ENCODE measurements at regions not wholly inside any gene's neighbourhood (a gene's known extent, or its start where the extent isn't known, plus 50 kb on each side); places are given as distances from the start of the nearest gene placed in this dataset.
A peak's percentile ranks its signal among the peaks of the same experiment; 100 is the strongest.

DNA sequence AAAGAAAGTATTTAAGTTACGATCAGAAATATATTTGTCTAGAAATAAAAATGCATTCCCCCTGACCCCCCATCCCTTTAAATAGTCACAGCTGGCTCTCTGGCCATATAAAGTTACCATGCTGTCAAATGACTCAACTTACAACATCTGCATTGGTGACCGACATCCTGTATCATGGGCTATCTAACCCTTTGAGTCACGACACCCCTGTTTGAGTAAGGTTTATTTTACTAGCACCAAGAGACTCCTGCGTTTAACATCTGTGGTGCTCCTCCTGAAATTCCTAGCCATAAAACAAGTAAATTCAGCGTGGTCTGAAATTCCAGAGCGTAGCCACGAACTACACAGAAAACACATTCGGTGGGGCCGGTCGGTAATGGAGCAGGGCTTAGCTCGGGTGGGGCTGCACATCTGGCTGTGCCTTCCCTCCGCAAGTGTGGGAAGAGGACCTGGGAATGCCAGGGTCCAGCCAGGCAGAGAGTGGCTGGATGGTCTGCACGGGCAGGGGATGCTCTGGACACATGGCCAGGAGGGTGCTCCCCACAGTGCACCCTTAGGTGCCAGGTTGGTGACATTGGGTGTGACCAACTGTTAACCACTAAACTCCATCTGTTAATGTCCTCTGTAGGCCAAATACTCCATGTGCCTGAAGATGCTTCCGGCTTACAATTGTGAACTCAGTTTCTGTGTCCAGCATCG is 53.0 kb upstream of the CLDN14 start:
- no peak for DNase-seq (ENCODE audit: low read depth)

DNA sequence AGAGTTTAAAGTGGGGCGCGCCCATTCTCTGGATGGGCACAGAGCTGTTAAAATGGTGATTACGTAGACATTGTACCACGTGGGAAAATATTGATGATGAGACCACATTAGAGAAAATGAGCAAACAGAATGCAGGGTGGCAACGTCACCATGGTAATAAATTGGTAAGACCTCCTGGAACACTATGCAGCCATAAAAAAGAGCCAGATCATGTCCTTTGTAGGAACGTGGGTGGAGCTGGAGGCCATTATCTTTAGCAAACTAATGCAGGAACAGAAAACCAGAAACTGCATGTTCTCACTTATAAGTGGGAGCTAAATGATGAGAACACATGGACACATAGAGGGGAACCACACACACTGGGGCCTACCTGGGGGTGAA is 53.5 kb upstream of the CLDN14 start:
- DNase-seq (ENCODE audit: low read depth): no peak

DNA sequence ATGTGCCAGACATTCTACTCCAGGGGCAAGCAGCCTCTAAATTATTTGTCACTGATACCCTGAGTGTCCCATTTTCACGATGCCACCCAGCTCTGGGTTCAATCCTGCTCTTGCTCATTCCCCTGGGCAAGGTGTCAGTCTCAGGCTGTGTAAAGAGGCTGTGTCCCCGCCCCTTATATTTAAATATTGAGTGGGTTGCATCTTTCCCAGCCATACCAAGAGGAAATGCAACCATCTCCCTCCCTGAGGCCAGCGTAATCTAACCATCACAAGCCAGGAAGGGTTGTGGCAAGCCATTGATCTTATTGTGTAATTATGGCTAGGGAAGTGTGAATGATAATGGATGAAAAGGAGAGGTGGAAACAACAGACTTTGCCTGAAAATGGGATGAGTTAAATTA is 54.7 kb upstream of the CLDN14 start:
- no peak for DNase-seq (ENCODE audit: low read depth)

DNA sequence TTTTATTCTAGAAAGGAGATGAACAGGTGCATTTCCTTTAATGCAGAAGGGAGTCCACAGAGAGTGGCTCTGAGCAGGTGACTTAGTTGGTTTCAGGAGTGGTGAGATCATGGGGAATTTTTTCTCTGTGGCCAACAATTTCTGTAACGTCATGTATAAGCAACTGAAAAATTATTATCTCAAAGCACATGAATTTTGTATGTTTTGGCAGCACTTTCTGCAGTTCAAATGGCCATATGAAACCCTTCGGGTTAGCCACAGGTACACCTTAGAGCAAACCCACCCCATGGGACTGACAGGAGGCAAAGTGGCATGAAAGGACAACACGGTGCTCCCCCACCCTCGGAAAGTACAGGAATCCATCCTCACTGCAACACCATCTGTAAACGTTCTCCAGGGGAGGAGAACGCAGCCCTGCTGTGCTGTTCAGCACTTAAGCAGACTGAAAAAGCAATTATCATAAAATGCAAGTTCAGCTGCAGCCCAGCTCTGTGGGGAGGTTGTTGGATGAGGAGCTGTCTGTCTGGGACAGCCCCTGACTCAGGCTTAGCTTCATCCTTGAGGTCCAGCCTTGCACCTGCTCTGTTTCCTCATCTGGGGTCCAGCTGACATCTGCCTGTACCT is 55.8 kb upstream of the CLDN14 start:
- DNase-seq (ENCODE audit: low read depth): no peak

DNA sequence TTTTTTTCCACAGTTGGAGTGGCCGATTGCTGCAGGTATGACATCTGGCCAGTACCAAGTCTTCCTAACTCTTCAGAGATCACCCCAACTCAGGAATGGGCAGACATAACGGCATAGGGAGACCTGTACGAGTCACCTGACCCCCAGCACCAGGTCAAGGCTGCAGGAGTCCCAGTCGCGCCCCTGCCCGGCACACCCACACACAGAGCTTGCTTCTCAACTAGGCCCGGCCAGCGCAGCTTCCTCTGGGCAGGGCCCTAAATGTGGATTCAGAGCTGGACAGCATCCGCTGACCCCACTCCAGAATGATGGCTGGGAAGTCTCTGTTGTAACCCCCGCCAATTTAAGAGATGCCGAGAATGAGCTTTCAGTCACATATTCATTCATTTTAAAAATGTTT is 58.8 kb upstream of the CLDN14 start:
- DNase-seq (ENCODE audit: low read depth): no peak

DNA sequence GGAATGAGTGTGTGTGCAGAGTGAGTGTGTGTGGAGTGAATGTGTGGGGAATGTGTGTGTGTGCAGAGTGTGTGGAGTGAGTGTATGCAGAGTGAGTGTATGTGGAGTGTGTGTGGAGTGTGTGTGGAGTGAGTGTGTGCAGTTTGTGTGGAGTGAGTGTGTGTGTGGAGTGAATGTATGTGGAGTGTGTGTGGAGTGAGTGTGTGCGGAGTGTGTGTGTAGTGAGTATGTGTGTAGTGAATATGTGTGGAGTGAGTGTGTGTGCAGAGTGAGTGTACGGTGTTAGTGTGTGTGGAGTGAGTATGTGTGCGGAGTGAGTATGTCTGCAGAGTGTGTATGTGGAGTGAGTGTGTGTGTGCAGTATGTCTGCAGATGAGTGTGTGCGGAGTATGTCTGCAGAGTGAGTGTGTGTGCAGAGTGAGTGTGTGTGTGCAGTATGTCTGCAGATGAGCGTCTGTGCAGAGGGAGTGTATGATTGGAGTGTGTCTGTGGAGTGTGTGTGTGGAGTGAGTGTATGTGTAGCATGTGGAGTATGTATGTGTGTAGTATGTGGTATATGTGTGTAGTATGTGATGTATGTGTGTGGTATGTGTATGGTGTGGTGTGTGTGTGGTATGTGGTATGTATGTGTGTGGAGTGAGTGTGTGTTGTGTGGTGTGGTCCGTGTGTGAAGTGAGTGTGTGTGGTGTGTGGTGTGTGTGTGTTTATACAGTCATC is 59.7 kb upstream of the CLDN14 start:
- no peak for DNase-seq (ENCODE audit: low read depth)

DNA sequence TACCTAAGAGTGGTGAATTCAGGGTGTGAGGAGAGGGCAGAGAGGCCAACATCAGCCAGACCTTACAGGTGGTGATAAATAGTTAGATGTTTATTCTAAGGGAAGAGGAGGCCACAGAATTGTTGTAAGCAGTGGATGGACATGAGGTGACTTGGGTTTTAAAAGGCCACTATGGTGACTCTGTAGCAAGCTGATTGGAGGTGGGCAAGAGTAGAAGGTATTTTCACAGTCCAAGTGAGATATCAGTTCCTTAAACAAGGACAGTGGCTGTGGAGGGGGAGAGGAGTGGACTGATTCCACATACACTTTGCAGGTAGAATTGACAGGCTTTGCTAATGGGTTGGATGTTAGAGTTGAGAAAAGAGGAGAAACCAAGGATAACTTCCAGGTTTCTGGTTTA is 60.8 kb upstream of the CLDN14 start:
- DNase-seq (ENCODE audit: low read depth): no peak

DNA sequence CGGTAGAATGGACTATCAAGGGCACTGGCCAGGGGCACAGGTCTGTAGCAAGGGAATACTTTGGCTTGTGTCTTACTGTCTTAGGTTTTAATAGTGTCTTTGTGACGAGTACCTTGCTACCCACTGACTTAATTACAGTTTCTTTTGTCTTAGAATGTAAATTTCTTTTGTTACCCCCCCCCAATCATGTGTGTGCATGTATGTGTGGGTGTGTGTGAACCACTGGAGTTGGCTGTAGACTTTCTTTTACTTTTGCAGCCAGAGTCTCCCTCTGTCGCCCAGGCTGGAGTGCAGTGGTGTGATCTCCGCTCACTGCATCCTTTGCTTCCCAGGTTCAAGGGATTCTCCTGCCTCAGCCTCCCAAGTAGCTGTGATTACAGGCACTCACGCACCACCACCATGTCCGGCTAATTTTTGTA is 61.8 kb upstream of the CLDN14 start:
- DNase-seq (ENCODE audit: low read depth): no peak

DNA sequence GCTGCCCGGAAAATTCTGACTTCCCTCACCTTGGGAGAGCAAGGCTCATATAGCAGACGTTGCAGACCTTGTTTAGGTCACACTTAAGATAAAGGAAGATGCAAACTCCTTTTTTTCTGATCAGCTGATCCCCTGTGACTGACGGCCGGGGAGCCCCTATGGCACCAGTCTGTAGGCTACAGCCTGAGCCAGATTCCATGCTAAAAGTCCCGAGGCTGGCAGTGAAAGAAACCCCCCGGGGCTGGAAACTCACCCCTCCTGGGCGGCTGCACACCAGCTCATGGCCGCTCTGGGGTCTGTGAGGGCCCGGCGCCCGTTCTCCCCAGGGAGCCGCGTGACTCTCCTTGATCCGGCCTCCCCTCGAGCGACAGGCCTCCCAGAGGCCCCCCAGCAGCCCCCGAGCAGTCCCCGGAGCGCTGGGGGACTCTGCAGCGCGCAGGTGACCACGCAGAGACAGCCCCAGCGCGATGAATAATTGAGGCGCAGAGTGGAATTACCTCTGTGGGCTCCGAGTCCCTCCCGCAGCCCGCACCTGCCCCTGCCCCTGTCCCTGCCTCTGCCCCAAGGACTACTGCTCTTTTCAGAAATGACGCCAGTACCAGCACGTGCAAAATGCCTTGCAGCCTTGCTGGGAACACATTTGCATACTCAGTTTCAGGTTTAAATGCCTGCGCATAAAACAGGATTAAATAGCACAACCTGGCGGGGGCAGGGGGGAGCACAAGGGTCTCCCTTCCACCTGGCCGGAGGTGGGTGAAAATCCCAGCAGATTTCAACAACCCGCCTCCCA is 62.6 kb upstream of the CLDN14 start:
- no peak for DNase-seq (ENCODE audit: low read depth)

DNA sequence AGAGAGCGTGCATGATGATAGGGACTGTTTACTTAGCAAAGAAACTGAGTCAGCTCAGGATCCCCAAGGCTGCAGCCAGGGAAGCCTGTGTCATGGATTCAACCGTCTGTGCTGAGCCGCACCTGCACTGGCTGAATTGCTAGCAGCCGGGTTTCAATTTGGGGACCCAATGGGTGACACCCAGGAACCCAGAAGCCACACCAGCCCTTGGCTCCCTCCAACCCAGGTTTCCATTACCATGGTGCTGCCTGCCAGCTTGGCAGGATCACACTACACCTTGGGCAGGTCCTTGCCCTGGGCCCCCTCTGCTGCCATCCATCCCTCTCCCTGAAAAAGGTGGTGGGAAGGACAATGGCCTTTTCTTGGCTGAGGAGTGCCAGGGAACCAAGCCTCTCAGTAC is 64.0 kb upstream of the CLDN14 start:
- no peak for DNase-seq (ENCODE audit: low read depth)

DNA sequence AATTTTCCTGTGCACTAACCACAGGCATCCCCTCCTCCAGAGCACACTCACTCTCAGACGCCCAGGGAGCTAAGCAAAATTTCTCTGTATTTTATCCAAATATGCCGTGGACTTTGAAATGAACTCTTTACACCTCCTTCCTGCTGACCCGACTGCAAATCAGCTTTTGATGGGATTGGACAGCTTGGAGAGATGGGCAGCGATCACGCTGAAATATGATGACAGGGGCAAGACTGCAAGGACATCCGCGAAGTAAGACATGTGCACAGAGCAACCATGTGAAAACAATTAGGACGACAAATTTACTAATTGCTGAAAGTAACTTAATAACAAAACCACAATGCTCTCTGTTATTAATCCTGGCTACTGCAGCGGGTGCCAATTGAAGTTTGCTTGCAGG is 64.6 kb upstream of the CLDN14 start:
- no peak for DNase-seq (ENCODE audit: low read depth)

DNA sequence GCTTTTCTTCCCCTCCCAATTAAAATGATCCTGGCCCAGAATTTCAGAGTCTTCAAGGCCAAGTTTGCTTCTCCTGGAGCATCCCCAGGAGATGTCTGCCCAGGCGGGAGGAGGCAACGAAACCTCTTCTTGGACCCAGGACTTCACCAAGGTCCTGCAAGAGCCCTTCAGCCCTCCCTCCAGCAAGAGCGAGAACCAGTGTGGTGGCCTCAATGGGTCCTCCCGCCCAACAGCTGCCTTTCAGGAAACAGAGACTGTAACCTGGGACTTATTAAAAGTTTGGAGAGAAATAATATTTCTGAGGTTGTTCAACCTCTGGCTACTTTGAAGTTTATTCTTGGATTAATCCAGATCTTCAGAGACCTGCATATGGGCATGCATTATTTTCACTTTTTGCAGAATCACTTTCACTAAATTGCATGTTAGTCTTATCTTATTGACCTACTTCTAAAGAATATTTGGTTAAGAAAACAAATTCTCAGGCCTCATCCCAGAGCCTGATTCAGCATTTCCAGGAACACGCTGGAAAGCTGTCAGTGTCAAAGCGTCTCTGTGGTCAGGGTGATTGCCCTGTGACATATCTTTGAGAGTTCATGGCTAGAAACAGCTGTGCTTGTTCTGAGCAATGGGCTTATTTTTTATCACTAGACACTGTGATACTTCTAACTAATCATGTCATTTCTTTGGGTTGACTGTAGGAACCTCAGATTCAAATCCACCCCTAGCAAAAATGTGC is 66.0 kb upstream of the CLDN14 start:
- no peak for DNase-seq (ENCODE audit: low read depth)

DNA sequence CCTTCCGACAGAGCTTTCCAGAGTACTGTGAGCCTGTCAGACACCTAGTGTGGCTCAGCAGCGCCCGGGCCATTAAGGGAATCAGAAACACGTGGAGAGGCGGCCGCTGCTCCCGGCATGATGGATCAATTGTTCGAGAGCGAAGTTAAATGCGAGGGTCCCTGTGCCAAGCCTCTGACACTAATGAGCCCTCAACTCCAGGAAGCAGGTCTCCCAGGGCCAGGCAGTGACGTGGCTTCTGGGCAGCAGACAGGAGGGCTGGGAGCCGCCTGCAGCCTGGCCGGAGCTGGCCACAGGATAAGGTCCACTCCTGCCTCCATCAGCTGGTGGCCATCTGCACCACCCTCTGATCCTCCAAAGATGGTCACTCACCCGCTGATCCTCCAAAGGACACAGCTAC is 67.5 kb upstream of the CLDN14 start:
- no peak for DNase-seq (ENCODE audit: low read depth)

DNA sequence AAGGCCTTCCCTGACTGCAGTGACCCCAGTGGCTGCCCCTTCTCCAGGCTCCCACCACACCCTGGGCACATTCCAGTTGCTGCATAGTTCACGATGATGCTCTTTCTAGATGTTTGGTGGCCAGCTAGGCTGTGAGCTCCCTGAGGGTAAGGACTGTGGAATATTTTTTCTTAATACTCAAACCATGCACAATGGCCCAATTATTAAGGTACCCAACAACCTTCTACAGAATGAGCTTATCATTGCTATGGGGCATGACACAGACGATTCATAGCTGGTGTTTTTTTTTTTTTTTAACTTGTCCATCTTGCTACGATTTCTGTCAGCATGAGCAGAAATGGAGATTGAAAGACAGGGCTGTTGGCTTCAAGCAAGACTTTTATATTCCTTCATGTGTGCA is 68.9 kb upstream of the CLDN14 start:
- no peak for DNase-seq (ENCODE audit: low read depth)

DNA sequence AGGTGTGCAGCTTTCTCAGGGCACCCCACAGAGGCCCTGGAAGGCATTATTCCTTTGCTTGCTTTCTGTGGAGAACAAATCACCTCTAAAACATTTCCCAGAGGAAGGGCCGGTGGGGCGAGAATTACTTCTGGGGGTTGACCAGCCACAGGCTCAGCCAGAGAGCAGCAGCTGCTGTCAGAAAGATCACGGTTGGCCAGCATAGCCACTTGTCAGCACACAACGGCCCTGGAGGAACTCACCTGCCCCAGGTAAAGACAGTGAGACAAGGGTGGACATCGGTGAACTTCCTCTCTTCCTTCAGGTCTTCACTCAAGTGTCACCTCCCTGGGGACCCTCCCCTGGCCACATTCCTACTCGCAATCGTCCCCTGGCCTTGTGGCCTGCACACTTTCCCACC is 69.5 kb upstream of the CLDN14 start:
- no peak for DNase-seq (ENCODE audit: low read depth)

DNA sequence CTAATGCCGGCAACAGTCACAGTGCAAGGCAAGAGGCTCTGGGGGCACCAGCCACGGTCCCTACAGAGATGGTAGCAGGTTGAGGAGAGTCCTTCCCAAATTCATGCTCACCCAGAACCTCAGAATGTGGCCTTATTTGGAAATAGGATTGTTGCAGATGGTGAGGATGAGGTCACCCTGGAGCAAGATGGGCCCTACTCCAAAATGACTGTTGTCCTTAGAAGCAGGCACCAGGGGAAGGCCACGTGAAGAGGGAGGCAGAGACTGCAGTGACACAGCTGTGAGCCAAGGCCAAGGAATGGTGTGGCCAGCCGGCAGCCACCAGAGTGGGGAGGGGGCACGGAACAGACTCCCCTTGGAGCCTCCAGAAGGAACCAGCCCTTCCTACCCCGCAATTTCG is 70.8 kb upstream of the CLDN14 start:
- no peak for DNase-seq (ENCODE audit: low read depth)

DNA sequence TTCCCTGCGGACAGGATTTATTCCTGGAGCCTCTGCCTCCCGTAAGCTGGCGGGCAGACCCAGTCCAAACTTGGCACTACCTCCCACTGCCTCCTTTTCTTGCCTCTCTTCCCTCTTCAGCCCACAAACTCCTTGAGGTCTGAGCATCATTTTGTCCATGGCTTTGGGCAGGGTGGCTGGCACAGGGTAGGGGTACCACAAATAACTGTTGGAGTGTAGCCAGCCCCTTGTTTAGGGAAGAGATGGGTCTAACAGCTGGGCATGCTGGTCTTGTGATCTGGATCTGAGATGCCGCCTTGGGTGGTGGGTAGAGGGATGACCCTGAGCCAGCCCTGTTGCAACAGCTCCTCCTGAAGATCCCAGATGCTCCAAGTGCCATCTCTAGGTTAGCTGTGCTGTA is 71.4 kb upstream of the CLDN14 start:
- DNase-seq (ENCODE audit: low read depth): no peak

DNA sequence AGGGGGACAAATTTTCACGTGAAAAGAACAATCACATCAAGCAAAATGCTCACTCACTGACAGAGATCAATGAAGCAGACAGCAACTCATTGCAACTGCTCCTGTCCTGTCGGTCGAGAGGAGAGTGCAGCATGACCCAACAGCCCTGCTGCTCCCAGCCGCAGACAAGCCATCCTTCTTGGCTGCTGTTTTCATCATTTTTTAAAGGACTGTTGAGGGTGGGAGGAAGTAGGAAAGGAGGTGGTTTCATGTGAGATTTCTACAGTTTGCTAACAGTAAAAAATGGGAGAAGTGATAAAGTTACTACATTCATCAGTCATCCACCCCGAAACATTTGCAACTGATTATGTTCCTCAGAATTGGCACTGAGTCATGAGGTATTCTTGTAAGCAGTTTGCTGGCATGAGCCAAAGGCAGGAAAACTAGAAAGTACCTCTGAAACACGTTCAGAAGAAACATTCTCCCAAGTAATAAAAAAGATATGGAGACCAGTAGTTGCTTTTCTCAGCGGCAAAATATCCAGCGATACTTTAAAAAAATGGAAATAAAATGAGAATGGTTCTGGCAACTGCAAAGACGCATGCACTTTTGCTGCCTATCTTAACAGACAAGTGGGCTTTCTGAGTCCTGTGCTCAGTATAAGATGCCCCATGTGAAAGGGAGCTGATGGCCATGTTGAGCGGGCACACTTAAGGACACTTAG is 72.0 kb upstream of the CLDN14 start:
- DNase-seq (ENCODE audit: low read depth): peak; percentile 64

DNA sequence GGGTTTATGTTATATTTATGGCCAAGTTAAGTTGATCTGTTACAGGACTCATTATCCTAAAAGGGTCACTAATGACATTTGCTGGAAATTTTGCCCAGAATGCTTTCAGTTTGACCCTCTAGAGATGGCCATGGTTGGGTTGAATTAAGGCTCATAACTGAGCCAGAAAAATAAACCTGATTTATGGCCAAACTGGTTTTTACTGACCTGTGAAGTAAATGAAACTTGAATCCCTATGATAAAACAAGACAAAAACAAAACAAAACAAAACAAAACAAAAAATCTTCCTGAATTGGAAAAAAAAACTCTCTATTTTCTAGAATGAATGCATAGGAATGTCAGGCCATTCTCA is 72.5 kb upstream of the CLDN14 start:
- no peak for DNase-seq (ENCODE audit: low read depth)

DNA sequence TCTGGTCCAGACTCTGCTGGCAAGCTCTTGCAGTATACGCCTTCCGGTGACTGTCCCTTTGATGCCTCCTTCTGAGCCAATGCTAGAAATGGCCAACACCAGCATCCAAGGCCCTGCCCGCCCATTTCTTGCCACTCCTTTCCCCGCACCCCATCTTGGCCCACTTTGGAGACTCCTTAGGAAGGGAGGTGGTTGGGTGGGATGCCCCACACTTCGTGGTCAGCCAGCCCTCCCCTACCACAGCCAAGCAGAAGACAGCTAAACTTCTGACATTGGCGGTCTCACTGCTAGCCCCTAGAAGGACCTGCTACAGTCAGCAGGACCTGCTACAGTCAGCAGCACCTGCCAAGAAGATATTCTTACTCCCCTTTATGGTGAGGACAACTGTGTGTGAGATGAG is 73.5 kb upstream of the CLDN14 start:
- no peak for DNase-seq (ENCODE audit: low read depth)

DNA sequence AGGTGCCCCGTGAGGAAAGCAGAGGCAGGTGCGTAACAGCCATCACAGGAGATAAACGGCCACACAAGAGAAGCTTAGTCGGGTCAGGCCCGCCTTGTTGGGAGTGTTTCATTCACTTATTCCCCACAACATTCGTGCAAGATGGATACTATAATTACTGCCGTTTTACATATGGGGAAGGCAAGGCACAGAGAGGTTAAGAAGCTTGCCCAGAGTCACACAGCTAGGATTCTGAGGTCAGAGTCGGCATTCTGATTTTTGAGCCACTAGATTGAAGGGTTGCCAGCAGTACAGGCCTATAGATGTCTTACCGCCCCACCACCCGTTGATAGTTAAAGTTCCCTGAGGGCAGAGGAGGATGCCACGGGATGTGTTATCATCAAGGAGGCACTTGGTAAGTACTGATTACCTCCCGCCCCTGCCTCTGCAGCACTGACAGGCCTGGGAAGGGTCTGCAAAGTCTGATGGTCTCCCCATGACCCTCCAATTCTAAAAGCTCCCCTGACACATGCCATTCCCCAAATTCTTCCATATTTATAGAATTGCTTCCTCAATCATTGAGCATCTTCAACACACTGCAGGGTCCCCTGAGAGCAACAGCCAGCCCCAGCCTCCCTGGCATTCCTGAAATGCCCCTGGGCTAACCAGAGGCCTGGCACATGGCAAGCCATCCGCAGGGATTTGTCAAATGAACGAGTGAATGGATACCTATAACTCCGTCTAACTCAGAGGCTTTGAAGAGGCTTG is 74.7 kb upstream of the CLDN14 start:
- no peak for DNase-seq (ENCODE audit: low read depth)
